Endothelial cell of umbilical vein (primary cell): ENCODE measurements at regions not wholly inside any gene's neighbourhood (a gene's known extent, or its start where the extent isn't known, plus 50 kb on each side); places are given as distances from the start of the nearest gene placed in this dataset.

ENCODE experiments used
- BruUV-seq: library from RNA; stranded (reverse); fragments of 400-500 nt; replicated peaks from 2 replicates; lab custom pipeline; 2021; lab: Mats Ljungman, UMichigan
- CTCF ChIA-PET: fragments of 300-600, 350-600 bp; sonication (Branson Sonifier 250); formaldehyde crosslinking; loops from one replicate; lab custom pipeline; 2021; ENCODE audit warnings: antibody characterized with exemption, inconsistent platforms; lab: Charles Lee
- POLR2A ChIA-PET: fragments of 300-600, 350-600 bp; sonication (Branson Sonifier 250); formaldehyde crosslinking; loops from one replicate; lab custom pipeline; 2021; ENCODE audit warnings: antibody characterized with exemption, inconsistent platforms; lab: Charles Lee
- DNase-seq: peaks from one replicate; pipeline ENCODE4 v3.0.0-alpha.2; 2011; ENCODE audit warnings: low read depth, low spot score
- FAIRE-seq: peaks from 2 replicates; lab custom pipeline; 2011; peaks lifted over from hg19 to GRCh38; lab: Jason Lieb, UNC
- H2AFZ ChIP-seq: 2 replicates; pipeline ENCODE4 v1.6.0; 2012; ENCODE audit warnings: low read depth, low read length, control low read depth, inconsistent platforms
- H3K27ac ChIP-seq: 2 replicates; pipeline ENCODE4 v1.5.1; 2011; ENCODE audit warnings: low read depth, mild to moderate bottlenecking, control low read depth, low read length, moderate library complexity; ENCODE audit not compliant: insufficient read depth
- H3K27me3 ChIP-seq, 2 experiments: 2 replicates each; pipeline versions ENCODE4 v1.6.0 to v1.6.1; 2011; ENCODE audit warnings: low read length in 2 of 2, mixed read lengths in 1 of 2; ENCODE audit not compliant: control insufficient read depth in 2 of 2, insufficient read depth in 2 of 2
- H3K36me3 ChIP-seq, 2 experiments: 2 replicates in 1 of 2; 3 replicates in 1 of 2; pipeline ENCODE4 v1.5.1; 2011; ENCODE audit warnings: low read length in 2 of 2, mild to moderate bottlenecking in 1 of 2, moderate library complexity in 1 of 2; ENCODE audit not compliant: control insufficient read depth in 2 of 2, insufficient read depth in 2 of 2; ENCODE audit errors: extremely low read depth in 1 of 2
- H3K4me1 ChIP-seq: 3 replicates; pipeline ENCODE4 v1.5.1; 2011; ENCODE audit warnings: mild to moderate bottlenecking, low read length; ENCODE audit not compliant: control insufficient read depth, insufficient read depth; ENCODE audit errors: extremely low read depth
- H3K4me2 ChIP-seq: 2 replicates; pipeline ENCODE4 v1.6.1; 2011; ENCODE audit warnings: low read length, control low read depth, mixed read lengths; ENCODE audit not compliant: insufficient read depth
- H3K4me3 ChIP-seq, 3 experiments: fragments of 200-600 bp in 1 of 3; sonication (generic), shearing (Covaris generic) in 1 of 3; replicated peaks in 1 of 3; 2 replicates each; pipeline ENCODE4 v1.5.1; 2011 to 2016; ENCODE audit warnings: control low read depth in 3 of 3, low read length in 3 of 3, mild to moderate bottlenecking in 2 of 3, inconsistent platforms in 1 of 3, low read depth in 1 of 3, moderate library complexity in 1 of 3; ENCODE audit not compliant: insufficient read depth in 1 of 3
- H3K79me2 ChIP-seq: 2 replicates; pipeline ENCODE4 v1.6.0; 2012; ENCODE audit warnings: low read length, inconsistent platforms; ENCODE audit not compliant: control insufficient read depth, insufficient read depth
- H3K9ac ChIP-seq: replicated peaks from 2 replicates; pipeline ENCODE3; 2011; ENCODE audit warnings: low read length, control low read depth; ENCODE audit not compliant: insufficient read depth; ENCODE audit errors: extremely low read depth
- H3K9me1 ChIP-seq: replicated peaks from 3 replicates; pipeline ENCODE4 v1.6.0; 2011; ENCODE audit warnings: mild to moderate bottlenecking, low read length; ENCODE audit not compliant: control insufficient read depth, insufficient read depth; ENCODE audit errors: extremely low read depth
- H3K9me3 ChIP-seq: replicated peaks from 2 replicates; pipeline ENCODE4 v1.5.1; 2012; ENCODE audit warnings: low read length, inconsistent platforms; ENCODE audit not compliant: control insufficient read depth, insufficient read depth
- H4K20me1 ChIP-seq: replicated peaks from 2 replicates; pipeline ENCODE3; 2011; ENCODE audit warnings: mild to moderate bottlenecking, low read length; ENCODE audit not compliant: control insufficient read depth, insufficient read depth; ENCODE audit errors: extremely low read depth
- EZH2 ChIP-seq: IDR thresholded peaks from 2 replicates; pipeline ENCODE4 v1.6.1; 2012; ENCODE audit warnings: borderline replicate concordance, low read depth, mild to moderate bottlenecking, moderate library complexity, low read length, inconsistent platforms; ENCODE audit not compliant: severe bottlenecking
- FOS ChIP-seq: IDR thresholded peaks from 2 replicates; pipeline ENCODE4 v1.6.1; 2011; ENCODE audit warnings: mild to moderate bottlenecking, low read length, moderate library complexity, borderline replicate concordance; ENCODE audit not compliant: insufficient read depth
- GATA2 ChIP-seq: IDR thresholded peaks from 2 replicates; pipeline ENCODE4 v1.7.0; 2011; ENCODE audit warnings: low read depth, mild to moderate bottlenecking, moderate library complexity, mixed read lengths, low read length; ENCODE audit not compliant: insufficient read length, insufficient read depth
- JUN ChIP-seq: IDR thresholded peaks from 2 replicates; pipeline ENCODE4 v1.6.1; 2011; ENCODE audit warnings: borderline replicate concordance, low read depth; ENCODE audit not compliant: insufficient read length, insufficient read depth
- MYC ChIP-seq: IDR thresholded peaks from one replicate; pipeline ENCODE4 v1.6.1; 2011; ENCODE audit warnings: mild to moderate bottlenecking, low read depth, low read length
- POLR2A ChIP-seq: IDR thresholded peaks from 2 replicates; pipeline ENCODE4 v1.6.1; 2012; ENCODE audit warnings: low read depth, mild to moderate bottlenecking, control low read depth, low read length
- POLR2AphosphoS5 ChIP-seq: IDR thresholded peaks from 2 replicates; pipeline ENCODE4 v1.6.1; 2012; ENCODE audit warnings: low read depth, mild to moderate bottlenecking, control low read depth, low read length, moderate library complexity; ENCODE audit not compliant: insufficient read depth
- dilution Hi-C: fragments of 300-500 bp; cut with MboI; formaldehyde crosslinking; loops from one replicate; pipeline ENCODE4 v1.15.0; 2019; ENCODE audit warnings: low sequenced_read_pairs; ENCODE audit not compliant: extremely low pct_ligation_motif_present
- intact Hi-C: fragments of 100-400 bp; cut with micrococcal nuclease; formaldehyde crosslinking; loops from one replicate; pipeline ENCODE4 v1.10.0; 2022
- TF ChIP-seq, protein P1 (sequence below), 2 donors: IDR thresholded peaks; 1 replicate in 1 of 2; 2 replicates in 1 of 2; pipeline ENCODE4 v1.5.1; 2011; ENCODE audit warnings: low read length in 2 of 2, mild to moderate bottlenecking in 2 of 2, moderate library complexity in 2 of 2, control low read depth in 1 of 2, inconsistent platforms in 1 of 2, low read depth in 1 of 2; ENCODE audit not compliant: insufficient read depth in 1 of 2; ENCODE audit errors: extremely low read depth in 1 of 2
- TF ChIP-seq, protein P2 (sequence below): IDR thresholded peaks from 2 replicates; pipeline ENCODE4 v1.6.1; 2011; ENCODE audit not compliant: insufficient read depth, insufficient read length

DNA sequence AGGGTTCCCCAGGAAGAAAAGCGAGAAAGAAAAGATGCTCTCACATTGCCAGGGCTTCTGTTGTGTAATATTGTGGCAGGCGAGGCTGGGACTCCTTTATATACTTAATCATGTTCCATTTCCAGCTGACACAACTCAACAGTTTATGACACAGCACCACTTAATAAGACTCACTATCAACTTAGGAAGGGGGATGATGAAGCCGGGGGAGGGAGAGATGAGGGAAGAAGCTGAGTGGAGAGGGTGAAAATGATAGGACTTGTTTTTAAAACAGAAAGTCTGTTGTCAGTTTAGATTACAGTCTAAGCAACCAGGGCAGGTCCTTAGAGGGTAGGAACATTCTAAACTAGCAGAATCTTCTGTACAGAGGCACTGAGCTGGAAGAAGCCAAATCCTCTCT is 397.0 kb downstream of the NXPE2 start:
- intact Hi-C loops (no loop called here), dilution Hi-C loops (no loop called here)
- Histone ChIP-seq H3K9me3 (peaks cover 6% of the 10 kb centered on the region), H4K20me1 (no peaks in the 10 kb centered on the region), H3K9ac (no peak overlapping the region), H3K4me1 (no peaks in the 10 kb centered on the region), H3K36me3 (no peaks in the 10 kb centered on the region), H3K9me1 (no peaks in the 10 kb centered on the region), H3K27me3 (no peaks in the 10 kb centered on the region), H3K79me2 (no peaks in the 10 kb centered on the region), H3K4me3 (no peak overlapping the region), H3K27ac (no peak overlapping the region), H3K4me2 (no peak overlapping the region), H2AFZ (no peak overlapping the region)
- CTCF ChIA-PET: no interaction called here
- DNase-seq (no peak), FAIRE-seq (no peak)
- POLR2A ChIA-PET: no interaction called here
- no peak for TF ChIP-seq MYC
- BruUV-seq: no TSS peak

DNA sequence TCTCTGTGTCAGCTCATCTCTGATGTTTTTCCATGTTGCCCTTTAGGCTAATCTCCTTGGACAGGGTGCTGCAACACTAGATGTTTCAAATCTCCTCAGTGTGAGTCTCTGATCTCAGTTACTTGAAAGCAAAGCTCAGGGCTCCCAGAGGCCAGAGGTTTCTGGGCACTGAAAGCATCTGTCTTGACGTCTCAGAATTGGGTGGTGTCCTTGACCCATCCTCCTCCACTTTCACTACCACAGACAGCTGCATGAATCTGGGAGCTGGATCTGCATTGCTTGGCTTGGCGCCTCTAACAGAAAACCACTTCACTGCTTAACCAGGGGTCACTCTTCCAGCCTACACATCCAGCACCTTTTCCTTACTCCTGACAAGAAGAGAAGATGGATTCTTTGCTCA is 399.4 kb downstream of the NXPE2 start:
- Histone ChIP-seq H3K79me2 (no peaks in the 10 kb centered on the region), H3K36me3 (no peaks in the 10 kb centered on the region), H3K9ac (no peak overlapping the region), H3K9me3 (peaks cover 6% of the 10 kb centered on the region), H3K4me1 (no peaks in the 10 kb centered on the region), H2AFZ (no peak overlapping the region), H3K4me2 (no peak overlapping the region), H4K20me1 (no peaks in the 10 kb centered on the region), H3K27me3 (no peaks in the 10 kb centered on the region), H3K9me1 (no peaks in the 10 kb centered on the region), H3K27ac (no peak overlapping the region), H3K4me3 (no peak overlapping the region)
- BruUV-seq: no TSS peak
- POLR2A ChIA-PET: no interaction called here
- CTCF ChIA-PET: no interaction called here
- no peak for TF ChIP-seq MYC
- TF ChIP-seq POLR2AphosphoS5: no peak
- no peak for TF ChIP-seq EZH2
- TF ChIP-seq GATA2: no peak
- TF ChIP-seq FOS: no peak
- no peak for TF ChIP-seq POLR2A
- TF ChIP-seq JUN: no peak
- TF ChIP-seq, protein P1, sequence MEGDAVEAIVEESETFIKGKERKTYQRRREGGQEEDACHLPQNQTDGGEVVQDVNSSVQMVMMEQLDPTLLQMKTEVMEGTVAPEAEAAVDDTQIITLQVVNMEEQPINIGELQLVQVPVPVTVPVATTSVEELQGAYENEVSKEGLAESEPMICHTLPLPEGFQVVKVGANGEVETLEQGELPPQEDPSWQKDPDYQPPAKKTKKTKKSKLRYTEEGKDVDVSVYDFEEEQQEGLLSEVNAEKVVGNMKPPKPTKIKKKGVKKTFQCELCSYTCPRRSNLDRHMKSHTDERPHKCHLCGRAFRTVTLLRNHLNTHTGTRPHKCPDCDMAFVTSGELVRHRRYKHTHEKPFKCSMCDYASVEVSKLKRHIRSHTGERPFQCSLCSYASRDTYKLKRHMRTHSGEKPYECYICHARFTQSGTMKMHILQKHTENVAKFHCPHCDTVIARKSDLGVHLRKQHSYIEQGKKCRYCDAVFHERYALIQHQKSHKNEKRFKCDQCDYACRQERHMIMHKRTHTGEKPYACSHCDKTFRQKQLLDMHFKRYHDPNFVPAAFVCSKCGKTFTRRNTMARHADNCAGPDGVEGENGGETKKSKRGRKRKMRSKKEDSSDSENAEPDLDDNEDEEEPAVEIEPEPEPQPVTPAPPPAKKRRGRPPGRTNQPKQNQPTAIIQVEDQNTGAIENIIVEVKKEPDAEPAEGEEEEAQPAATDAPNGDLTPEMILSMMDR (IDR thresholded peaks at IDR 0.05; ENCODE audit: extremely low read depth in 1 of 2, insufficient read depth in 1 of 2, low read depth in 1 of 2, low read length in 2 of 2): no peak
- TF ChIP-seq, protein P2, sequence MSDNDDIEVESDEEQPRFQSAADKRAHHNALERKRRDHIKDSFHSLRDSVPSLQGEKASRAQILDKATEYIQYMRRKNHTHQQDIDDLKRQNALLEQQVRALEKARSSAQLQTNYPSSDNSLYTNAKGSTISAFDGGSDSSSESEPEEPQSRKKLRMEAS: no peak
- intact Hi-C loops: no loop called here
- FAIRE-seq: no peak
- dilution Hi-C loops: no loop called here
- no peak for DNase-seq
